NCI-H748 (cell line): ENCODE measurements at regions not wholly inside any gene's neighbourhood (a gene's known extent, or its start where the extent isn't known, plus 50 kb on each side); places are given as distances from the start of the nearest gene placed in this dataset.

Experiments
- DNase-seq: peaks from one replicate; lab custom pipeline; 2025; ENCODE audit not compliant: unreplicated experiment; lab: John Stamatoyannopoulos, UW

DNA sequence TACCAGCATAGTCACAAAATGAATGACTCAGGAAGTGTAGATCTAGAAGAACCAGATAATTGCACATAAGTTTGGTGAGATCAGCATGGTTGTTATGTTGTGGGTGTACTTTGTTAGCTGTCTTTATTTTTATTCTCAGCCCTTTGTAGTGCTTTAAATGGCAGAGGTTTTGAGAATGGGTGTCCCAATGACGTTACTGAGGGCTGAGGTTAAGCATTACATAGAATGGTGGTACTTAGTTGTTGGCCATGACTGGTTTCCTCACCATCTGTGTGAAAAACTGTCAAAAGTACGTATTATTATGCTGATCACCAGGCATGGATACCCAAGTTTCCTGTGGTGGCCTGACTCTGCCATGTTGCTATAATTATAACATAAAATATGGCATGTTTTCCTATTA is 165.8 kb downstream of the UBE2E3 start:
- DNase-seq: no peak

DNA sequence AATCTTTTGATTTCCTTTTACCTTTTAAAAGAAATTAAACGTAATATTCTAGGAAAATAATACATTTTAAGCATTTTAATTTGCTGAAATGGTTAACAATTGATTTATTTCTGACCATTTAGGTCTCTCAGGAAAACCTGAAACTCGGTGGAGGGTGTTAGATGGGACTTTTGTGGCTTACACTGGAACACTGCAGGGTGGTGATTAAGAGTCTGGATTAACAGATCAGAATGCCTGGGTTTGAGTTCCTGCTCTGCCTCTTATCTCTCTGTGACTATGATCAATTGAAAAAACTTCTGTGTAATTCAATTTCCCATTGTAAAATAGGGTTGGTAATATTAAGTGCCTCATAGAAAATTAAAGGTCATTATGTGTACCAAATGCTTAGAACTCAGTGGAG is 168.7 kb downstream of the UBE2E3 start:
- DNase-seq: no peak

- no peak for DNase-seq
Observed at GRCh38 chr2:181152226-181152625, 171.8 kb downstream of the UBE2E3 start.

DNA sequence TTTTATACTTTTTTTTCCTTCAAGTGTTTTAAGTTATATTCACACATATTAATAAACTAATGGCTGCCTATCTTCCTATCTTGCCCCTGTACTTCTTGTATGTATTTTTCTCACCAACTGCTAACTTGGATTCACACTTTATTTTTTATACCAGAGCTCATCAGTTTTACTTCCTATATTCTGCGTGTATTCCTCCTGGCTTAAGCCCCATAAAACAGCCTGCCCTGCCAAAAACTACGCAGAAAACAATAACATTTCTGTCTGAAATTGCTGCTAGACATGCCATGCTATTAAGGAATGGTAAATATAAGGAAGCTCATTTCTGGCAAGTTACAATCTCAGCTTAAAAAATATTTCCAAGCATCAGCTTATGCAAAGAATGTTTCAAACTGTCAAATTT is 172.3 kb downstream of the UBE2E3 start:
- no peak for DNase-seq

- DNase-seq: no peak
Observed at GRCh38 chr2:181153886-181154285, 173.5 kb downstream of the UBE2E3 start.

DNA sequence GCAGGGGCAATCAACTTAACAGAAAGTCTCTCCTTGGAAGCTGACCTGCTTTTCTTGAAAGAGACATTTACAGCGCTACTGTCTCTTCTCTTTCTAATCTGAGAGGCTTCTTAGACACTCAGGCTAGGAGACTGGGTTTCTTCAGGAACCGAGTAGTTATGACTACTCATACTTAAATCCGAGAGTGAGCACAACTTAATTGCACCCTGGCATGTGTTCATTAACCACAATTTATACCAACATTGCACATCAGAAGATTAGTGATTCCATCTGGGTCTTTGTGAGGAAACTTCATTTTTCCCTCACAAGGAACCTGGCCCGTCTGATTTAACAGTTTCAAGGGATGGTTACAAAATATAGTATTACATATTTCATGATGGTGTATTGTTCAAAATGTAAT is 176.9 kb downstream of the UBE2E3 start:
- DNase-seq: no peak

GRCh38 chr2:181158427-181158826 is 178.0 kb downstream of the UBE2E3 start:
- DNase-seq: no peak

DNA sequence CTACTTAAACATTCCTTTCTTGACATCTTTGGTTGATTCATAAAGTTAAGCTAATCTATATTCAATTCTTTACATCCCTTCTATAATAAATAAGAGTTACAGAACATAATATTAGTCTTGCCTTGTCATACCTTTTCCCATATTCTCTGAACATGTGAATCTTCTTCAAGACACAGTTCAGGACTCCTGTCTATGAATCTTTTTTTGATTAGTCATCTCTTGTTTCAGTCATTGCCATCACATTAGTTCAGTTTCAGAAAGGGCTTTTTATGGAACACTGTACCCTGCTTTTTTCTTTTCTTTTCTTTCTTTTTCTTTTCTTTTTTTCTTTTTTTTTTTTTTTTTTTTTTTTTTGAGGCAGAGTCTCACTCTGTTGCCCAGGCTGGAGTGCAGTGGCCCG is 181.2 kb downstream of the UBE2E3 start:
- DNase-seq: no peak

DNA sequence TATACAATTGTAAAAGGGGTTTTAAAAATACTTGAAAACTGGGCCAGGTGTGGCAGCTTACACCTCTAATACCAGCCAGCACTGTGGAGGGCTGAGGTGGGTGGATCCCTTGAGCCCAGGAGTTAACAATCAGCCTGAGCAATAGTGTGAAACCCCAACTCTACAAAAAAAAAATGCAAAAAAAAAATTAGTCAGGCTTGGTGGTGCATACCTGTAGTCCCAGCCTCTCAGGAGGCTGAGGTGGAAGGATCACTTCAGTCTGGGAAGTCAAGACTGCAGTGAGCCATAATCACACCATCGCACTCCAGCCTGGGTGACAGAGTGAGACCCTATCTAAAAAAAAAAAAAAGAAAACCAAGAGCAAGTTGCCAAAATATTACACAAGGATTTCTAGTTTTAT is 182.7 kb downstream of the UBE2E3 start:
- DNase-seq: no peak

GRCh38 chr2:181163691-181164090 is 183.3 kb downstream of the UBE2E3 start:
- DNase-seq: no peak

DNA sequence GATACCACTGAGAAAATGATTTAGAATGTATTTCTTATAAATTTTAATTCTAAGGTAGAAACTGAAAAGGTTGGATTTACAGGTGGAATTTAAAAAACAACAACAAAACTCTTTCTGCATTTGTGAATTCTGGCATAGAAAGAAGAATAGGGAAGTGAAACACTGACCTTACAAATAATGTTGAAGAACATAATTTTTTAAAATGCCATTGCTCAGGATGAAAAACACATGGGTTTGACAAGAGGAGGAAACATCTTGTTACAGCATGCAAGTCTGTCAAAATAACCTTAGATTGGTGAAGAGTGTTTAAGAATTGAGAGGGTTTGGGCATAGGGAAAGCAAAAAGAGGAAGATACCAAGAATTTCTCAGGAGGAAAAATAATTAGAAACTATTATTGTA is 184.3 kb downstream of the UBE2E3 start:
- no peak for DNase-seq

GRCh38 chr2:181165199-181165868 is 184.9 kb downstream of the UBE2E3 start:
- DNase-seq: no peak

- no peak for DNase-seq
Observed at GRCh38 chr2:181169503-181169902, 189.1 kb downstream of the UBE2E3 start.

DNA sequence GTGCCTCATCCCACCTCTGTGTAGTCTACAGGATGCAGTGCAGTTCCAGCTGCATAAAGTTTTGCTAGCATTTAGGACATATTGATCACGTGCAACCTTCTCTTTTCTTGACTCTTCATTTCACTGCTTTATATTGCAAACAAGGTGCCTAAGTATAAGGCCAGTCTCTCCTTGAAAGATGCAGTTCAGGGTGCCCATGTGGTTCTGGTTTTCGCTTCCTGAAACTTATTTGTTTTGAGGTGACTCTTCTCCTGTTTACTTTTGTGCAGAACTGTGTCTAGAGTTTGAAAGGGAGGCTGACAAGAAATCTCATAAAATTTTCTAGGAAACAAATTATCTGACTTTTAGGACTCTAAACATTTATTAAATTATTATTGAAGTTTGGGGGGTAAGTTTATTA is 189.9 kb downstream of the UBE2E3 start:
- DNase-seq: no peak

DNA sequence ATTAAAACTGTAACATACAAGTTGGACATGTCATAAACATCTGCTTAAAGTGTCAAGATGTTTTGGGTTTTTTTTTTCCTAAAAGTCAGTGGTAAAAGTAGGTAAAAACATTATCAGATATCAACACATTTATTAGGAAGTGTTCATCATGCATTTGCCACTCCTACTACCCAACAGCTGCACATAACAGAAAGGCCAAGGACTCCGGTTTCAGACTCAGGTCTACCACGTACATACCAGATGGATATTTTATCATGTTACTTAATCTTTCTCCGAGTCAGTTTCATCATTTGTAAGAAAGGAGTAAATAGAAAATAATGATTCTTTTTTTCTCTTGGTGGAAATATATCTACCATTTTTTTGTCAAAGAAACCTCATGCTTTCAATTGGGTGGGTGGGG is 192.3 kb downstream of the UBE2E3 start:
- no peak for DNase-seq

DNA sequence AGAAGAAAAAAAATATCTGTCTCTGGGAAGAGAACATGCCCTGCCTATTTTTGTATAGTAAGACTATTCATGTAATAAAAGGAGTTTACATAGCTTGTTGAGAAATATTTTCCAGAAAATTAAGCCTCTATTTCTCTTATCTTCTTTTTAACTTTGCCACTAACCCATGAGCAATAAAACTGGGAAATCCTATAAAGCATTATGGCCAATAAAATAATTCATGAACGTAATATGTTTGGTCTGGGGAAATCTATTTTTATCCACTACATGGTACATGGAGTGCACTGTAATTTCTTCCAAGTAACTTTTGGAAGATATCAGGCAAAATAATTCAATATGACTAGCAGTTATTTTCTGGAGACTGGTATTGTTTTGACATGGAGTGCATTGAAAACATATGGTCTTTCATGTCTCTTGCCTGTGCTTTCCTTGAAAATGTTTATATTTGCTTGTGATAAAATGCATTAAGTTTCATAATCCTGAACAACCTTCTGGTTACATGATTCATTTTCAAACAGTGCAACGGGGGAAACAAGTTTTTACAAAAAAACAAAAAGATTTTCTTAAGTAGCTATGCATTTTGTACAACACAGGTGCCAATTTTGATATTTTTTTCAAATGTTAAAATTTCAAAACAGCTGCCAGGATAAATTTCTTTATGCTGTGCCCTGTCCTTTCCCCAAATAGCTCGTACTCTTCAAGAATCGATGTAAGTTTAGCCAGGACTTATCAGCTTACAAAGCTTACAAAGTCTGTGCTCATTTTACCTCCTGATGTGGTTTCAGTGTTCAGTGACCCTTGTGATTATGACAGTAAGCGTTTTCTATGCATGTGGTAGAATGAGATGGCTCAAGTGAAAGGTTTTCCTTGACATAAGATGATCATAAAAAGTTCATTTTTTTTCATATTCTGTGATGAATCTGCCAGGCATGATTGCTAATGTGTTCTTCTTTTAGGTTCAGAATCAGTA is 194.5 kb downstream of the UBE2E3 start:
- no peak for DNase-seq

GRCh38 chr2:181176540-181176939 is 196.1 kb downstream of the UBE2E3 start:
- DNase-seq: no peak

DNA sequence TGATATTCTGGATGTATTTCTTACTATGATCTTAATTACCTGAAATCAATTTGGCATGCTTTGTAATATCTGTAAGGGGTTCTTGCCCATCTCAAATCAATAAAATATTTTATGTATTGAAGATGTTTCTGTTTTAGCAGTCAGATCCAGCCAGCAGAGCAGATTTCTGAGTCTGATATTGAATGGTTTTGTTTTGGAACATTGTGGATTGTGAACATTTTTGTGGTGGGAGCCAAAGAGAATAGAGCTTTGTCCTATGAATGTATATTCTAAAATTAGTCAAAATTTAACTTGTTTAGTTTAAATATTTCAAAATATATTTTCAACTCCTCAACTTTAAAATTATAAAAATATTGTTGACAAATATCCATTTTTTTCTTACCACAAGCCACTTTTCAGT is 197.0 kb downstream of the UBE2E3 start:
- DNase-seq: no peak

- no peak for DNase-seq
Observed at GRCh38 chr2:181178130-181178529, 197.7 kb downstream of the UBE2E3 start.

DNA sequence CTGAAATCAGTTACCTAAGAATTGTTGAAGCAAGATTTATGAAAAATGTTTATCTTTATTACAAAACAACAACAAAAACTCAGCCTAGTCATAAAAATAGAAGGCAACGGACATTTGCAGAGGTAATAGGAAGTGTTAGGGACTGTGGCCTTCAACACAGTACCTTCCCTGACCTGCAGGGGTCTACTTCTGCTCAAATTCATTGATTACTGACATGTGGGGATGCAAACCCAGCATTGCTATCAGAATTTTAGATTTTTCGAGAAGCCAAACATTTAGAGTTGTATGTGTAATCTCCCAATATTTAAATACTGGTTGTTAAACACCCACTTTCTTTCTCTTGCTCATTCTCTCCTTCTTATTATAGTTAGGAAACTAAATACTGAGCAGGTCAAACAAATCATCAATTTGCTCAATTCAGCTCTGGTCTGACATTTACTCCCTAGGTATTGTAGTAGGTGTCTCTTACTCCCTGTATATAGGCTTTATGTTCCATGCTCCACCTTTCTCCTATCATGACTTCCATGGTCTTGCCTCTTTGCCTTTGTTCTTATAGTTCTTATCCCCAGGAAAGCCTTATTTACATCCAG is 198.5 kb downstream of the UBE2E3 start:
- peak; percentile 32 for DNase-seq

DNA sequence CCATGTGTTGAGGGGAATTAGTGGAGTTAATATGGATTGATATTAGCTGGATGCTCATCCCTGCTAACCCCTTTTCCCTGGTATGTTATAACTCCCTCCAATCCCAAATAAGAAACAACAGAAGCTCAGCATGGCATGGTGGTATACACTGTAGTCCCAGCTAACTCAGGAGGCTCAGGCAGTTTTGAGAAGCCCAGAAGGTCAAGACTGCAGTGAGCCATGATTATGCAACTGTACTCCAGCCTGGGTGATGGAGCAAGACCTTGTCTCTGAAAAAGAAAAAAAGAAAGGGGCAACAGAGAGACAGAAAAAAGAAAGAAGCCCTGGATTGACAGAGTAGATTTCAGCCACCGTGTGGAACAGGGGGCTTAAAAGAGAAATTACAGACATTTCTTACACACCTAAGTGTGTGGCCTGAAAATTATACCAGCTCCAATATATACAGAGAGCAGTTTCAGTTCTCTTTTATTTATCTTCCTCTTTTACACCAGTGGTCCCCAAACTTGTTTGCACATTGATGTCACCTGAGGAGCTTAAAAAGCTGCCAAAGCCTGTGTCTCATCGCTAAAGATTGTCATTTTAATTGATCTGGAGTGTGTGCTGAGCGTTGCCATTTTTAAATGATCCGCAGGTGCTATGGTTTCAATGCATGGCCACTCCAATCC is 203.6 kb downstream of the UBE2E3 start:
- DNase-seq: peak; percentile 50
